HG02885 (cell line): ENCODE measurements at regions not wholly inside any gene's neighbourhood (a gene's known extent, or its start where the extent isn't known, plus 50 kb on each side); places are given as distances from the start of the nearest gene placed in this dataset.

Experiments used
- ATAC-seq: cut with Tn5 transposase; IDR thresholded peaks from one replicate; pipeline ENCODE4 v1.9.1; 2021; ENCODE audit warnings: mild to moderate bottlenecking; ENCODE audit not compliant: unreplicated experiment, poor library complexity

GRCh38 chr15:70262591-70263274 is 165.0 kb upstream of the TLE3 start:
- ATAC-seq, result no peak

GRCh38 chr15:70262171-70262570 is 164.5 kb upstream of the TLE3 start:
- no peak for ATAC-seq

GRCh38 chr15:70261083-70261482 is 163.4 kb upstream of the TLE3 start:
- ATAC-seq, result no peak

GRCh38 chr15:70260580-70260979 is 162.9 kb upstream of the TLE3 start:
- no peak for ATAC-seq

GRCh38 chr15:70259640-70260508 is 162.2 kb upstream of the TLE3 start:
- no peak for ATAC-seq

GRCh38 chr15:70259028-70259424 is 161.3 kb upstream of the TLE3 start:
- peak; percentile 16 for ATAC-seq

GRCh38 chr15:70258369-70259027 is 160.8 kb upstream of the TLE3 start:
- ATAC-seq, result peak; percentile 63

GRCh38 chr15:70257573-70258248 is 160.0 kb upstream of the TLE3 start:
- no peak for ATAC-seq

GRCh38 chr15:70257047-70257446 is 159.3 kb upstream of the TLE3 start:
- ATAC-seq, result no peak

- no peak for ATAC-seq
These were observed 156.7 kb upstream of the TLE3 start for GRCh38 chr15:70254311-70254869.

GRCh38 chr15:70253461-70254156 is 155.9 kb upstream of the TLE3 start:
- ATAC-seq, result no peak

GRCh38 chr15:70252951-70253320 is 155.2 kb upstream of the TLE3 start:
- no peak for ATAC-seq

GRCh38 chr15:70252056-70252950 is 154.6 kb upstream of the TLE3 start:
- ATAC-seq, result no peak

- ATAC-seq, result no peak
These were observed 153.7 kb upstream of the TLE3 start for GRCh38 chr15:70251246-70251990.

- ATAC-seq, result no peak
These were observed 152.8 kb upstream of the TLE3 start for GRCh38 chr15:70250208-70251201.

- ATAC-seq, result no peak
These were observed 151.9 kb upstream of the TLE3 start for GRCh38 chr15:70249616-70250015.
